ENCODE measurements at regions not wholly inside any gene's neighbourhood (a gene's known extent, or its start where the extent isn't known, plus 50 kb on each side); places are given as distances from the start of the nearest gene placed in this dataset.
"Not testable (repeated sequence)": the region's sequence is repeated elsewhere in the genome, so short reads cannot be mapped to it uniquely, and the experiment has no call there.

DNA sequence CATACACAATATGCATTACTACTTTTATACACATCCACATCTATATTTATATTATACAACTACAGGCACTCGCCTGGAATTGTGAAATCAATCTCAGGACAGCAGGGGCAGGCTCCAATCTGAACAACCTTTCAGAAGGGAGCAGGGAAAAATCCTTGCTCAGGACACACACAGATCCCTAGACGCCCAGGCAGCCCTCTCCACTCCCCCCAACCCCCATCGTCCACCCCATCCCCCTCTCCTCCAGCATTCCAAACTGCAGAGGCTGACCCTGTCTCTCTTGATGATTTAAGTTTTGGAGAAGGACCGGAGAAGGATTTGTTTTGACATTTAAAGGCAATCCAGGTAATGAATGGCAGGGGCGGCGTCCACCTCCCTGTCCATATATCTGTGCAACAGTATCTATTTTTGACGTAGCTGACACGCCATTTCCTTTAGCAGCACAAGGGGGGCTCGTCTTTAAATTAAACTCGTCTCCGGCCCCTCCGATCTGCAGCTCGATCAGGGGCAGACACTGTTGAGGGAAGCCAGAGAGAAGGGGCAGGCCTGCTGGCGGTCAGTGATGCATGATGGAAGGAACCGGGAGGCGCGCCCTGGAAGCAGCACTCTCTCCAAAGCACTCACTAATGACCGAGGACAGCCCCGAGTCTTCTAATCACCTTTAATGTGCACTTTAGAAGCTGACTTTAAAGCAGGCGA, 95.0 kb upstream of the TBX5 start:
- DNase-seq: no peak

DNA sequence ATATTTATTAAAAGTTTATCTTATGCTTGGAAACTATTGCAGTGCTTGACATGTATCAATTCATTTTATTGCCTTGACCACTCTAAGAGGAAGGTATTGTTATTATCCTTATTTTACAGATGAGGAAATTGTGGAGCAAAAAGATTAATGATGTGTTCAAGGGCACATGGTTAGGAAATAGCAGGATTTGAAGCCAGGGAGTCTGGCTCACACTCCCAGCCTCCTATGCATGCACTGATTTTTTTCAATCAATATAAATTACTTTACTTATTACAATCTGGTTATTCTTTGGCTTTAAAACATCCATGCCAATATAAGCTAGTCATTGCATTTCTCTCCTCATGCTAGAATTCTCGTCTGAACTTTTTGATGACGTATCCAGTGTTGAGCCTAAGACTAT, 94.2 kb upstream of the TBX5 start:
- no peak for DNase-seq

DNA sequence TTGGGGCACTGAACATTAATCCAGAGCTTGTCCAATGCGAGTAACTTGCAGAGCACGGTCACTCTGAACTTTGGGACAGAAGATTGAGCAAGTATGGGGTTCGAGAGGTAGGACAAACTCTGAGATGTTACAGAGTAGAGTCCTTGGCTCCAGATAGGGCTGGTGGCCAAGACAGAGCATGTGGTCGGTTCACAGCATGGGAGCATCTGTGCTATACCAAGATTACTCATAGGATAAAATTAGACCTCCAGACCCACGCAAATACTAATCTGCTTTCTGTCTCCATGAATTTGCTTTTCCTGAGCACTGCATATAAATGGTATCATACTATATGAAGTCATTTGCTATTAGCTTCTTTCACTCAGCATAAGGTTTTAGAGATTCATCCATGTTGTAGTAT, 93.4 kb upstream of the TBX5 start:
- no peak for DNase-seq

DNA sequence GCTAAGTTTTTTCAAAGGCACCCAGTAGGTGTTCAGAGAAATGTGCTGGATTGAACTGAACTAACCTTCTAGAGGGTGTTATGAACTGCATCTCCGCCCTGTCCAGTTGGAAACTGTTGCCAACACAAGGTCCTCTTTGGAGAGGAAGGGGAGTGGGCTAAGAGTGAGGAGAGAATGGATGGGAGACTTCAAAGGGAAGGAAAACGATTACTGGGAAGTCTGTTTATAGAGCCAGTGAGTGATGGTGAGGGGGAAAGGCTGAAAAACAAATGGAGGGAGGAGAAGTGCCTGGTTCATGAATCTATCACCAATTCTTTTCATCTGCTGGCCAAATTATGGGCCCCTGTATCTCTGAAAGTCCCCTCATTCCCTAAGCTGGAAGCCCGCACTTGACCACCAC, 86.0 kb upstream of the TBX5 start:
- DNase-seq: no peak

DNA sequence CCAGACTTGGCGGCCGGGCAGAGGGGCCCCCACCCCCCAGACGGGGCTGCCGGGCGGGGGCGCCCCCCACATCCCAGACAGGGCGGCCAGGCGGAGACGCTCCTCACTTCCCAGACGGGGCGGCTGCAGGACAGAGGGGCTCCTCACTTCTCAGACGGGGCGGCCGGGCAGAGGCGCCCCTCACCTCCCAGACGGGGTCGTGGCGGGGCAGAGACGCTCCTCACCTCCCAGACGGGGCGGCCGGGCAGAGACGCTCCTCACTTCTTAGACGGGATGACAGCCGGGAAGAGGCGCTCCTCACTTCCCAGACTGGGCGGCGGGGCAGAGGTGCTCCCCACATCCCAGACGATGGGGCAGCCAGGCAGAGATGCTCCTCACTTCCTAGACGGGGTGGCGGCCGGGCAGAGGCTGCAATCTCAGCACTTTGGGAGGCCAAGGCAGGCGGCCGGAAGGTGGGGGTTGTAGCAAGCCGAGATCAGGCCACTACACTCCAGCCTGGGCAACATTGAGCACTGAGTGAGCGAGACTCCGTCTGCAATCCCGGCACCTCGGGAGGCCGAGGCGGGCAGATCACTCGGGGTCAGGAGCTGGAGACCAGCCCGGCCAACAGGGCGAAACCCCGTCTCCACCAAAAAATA, 79.0 kb upstream of the TBX5 start:
- DNase-seq: not testable (repeated sequence)

DNA sequence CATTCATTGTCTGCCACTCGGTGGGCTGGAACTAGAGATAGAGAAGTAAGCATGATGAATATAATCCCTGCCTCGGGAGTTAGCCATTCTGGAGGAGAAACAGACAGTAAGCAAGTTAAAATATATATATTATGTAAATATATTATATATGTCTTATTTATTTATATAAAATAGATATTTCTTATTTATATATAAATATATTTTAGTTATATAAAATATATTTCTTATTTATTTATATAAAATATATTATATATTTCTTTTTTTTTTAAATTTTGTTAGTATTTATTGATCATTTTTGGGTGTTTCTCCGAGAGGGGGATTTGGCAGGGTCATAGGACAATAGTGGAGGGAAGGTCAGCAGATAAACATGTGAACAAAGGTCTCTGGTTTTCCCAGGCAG, 78.1 kb upstream of the TBX5 start:
- DNase-seq: no peak

DNA sequence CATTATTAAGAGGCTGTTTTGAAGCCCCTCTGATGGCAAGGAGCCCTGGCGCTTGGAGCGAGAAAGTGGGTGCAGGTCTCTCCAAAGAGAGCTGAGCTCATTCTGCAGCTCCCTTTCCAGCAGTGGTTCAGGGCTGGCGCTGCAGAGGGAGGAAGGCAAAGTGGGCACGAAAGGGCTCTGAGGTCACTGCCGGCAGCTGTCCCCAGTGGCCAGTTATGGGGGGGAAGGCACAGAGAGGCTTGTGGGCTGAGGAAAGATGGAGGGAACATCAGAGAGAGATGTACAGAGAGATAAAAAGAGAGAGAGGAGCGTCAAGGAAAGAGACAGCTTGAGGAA, 75.2 kb upstream of the TBX5 start:
- no peak for DNase-seq

DNA sequence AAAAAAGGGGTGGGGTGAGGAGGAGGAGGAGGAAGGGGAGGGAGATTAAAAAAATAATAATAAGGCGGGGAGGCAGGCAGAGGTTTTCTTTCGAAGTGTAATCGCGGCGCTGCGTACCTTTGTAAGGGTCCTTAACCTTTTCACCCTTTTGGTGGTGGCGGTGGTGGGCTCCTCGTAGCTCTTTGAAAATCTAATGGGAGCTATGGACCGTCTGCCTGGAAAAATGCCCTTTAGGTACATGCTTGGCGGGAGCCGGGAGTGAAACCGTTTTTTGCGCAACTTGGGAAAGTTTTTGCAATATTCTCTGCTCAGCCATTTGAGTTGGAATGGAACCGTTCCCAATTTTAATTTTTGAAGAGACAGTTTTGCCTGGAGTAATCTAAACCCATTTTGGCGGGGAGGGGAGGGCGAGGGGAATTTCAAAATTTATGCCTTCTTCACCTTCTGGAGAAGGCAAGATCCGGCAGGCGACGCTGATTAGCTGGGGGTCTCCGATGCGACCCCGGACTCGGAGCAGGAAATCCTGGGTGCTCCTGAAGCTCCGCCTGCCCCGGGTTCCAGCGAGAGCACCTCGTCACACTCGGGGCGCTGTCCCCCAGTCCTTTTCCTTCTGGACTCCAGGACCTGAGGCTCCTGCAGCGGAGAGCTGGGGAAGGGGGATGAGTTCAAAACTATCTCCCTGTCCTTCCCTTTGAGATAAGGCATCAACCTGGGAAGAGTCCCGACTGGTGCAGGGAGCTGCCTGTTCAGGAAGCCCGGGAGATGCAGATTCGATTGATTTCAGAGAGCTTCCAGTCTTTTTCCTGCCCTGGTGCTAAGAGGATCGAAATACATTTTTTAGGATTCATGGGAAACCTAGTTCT, 74.6 kb upstream of the TBX5 start:
- no peak for DNase-seq

DNA sequence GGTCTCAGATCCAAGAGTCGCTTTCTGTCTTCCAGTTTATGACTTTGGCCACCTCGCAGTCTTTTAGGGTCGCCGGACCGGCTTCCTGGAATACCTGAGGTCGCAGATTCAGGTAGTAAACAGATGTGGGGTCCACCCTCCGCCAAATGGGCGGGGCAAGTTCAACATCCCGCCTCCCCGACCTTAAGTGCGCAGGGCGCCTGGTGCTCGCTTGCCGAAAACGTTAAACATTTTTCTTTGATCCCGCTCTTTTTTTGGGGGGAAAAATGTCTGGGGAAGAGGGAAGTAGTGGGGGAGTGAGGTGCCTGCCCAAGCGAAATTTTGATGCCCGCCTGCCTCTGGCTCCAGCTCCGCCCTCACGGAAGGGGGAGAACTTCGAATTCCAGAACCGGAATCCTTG, 73.9 kb upstream of the TBX5 start:
- DNase-seq: no peak

DNA sequence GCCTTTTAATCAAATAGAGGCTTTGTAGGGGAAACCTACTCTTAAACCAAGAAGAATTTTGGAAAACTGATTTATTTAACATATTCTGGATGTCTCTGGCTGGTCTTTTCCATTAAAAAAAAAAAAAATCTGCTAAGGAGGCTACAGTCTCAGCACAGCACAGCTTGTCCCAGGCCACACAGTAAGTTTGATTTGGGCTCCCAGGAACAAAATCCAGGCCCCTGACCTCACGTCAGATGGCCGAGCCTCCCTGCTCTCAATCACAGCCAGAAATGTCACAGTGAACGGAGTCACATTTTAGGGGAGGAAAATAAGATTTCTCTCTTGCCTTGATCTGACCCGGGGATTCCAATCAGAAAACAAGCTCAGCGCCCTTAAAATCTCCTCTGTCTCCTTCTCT, 72.9 kb upstream of the TBX5 start:
- DNase-seq: no peak

DNA sequence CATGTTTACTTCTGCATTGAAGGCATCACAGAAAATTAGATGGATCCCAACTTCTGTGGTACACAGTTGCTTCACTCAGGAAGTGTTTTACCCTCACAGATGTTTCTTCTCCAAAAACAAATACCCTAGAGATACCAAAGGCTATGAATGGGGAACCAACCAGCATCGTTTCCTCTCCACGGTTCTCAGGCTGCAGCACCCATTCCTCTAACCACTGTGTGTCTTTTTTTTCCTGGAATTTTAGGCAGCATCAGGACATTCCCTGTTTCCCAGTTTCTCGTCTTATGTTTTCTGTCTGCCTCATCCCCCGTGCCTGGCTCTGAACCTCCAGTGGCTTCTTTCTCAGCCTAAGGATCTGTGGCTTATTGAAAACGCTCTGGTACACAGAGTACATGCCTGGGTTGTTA, 72.0 kb upstream of the TBX5 start:
- DNase-seq: no peak

DNA sequence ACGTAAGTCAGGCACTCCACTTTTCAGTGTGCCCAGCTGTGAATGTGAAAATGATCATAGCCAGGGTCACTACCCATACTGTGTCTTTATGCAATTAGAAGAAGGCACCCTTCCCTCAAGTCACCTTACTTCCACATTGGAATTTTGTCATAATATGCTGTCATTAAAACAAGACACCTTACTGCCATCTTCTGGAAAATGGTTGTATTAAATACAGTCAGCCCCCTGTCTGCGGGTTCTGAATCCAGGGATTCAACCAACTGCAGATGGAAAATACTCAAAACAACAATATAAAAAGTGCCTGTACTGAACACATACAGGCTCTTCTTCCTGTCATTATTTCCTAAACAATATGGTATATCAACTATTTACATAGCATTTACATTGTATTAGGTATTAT, 70.2 kb upstream of the TBX5 start:
- DNase-seq: no peak

DNA sequence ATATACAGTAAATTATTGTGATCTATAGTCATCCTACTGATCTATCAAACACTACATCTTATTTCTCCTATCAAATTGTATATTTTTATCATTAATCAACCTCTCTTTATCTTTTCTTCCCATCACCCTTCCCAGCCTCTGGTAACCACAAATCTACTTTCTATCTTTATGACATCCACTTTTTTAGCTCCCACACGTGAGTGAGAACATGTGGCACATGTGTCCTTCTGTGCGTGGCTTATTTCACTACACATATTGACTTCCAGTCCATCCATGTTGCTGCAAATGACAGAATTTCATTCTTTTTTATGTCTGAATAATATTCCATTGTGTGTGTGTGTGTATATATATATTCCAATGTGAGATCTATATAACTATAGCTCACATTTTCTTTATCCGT, 67.8 kb upstream of the TBX5 start:
- no peak for DNase-seq

DNA sequence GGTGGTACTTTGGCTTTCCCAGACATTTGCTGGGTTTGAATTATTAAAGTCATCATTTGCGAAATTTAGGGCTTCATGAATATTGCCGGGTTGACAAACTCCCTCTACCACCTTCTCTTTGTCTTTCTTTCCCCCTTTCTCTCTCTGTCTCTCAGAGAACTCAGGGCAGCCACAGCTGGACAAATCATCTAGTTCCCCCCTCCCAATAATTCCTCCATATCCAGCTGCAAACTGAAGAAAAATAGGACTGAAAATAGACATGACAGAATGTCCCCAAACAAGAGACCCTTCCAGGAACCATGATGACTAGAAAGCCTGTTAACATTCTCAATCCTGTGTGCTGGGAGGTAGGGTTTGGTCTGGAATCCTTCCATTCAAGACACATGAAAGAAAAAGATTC, 67.1 kb upstream of the TBX5 start:
- no peak for DNase-seq

DNA sequence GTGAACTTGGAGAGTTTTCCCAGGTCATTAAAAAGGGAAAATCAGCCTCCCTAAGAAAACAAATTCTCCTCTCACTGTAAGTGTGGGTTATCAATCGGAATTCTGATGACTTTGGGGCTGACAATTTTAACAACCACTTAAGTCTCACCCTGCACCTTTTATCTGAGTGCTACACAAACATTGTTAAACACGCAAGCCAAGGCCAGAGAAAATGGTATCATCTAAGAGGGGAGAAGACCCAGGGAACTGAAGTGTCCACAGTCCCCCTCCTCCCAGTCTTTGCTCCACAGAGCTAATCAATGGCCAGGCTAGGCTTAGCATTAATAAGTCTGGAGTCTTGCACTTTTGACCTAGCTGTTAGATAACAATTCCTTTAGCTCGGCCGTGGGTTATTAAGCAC, 51.7 kb upstream of the TBX5 start:
- DNase-seq: no peak

Data from NCI-H1436 (cell line).